Fibroblast of mammary gland (primary cell): ENCODE measurements at regions not wholly inside any gene's neighbourhood (a gene's known extent, or its start where the extent isn't known, plus 50 kb on each side); places are given as distances from the start of the nearest gene placed in this dataset.
"Not testable (repeated sequence)": the region's sequence is repeated elsewhere in the genome, so short reads cannot be mapped to it uniquely, and the experiment has no call there.

Source experiments
- DNase-seq: peaks from one replicate; pipeline ENCODE4 v3.0.0-alpha.2; 2010; ENCODE audit warnings: low read depth
- H3K4me3 ChIP-seq: 2 replicates; pipeline ENCODE4 v1.5.1; 2011; ENCODE audit warnings: low read depth, mild to moderate bottlenecking, low read length, moderate library complexity; ENCODE audit not compliant: control insufficient read depth
- CTCF ChIP-seq: conservative IDR thresholded peaks from 2 replicates; pipeline ENCODE4 v1.5.1; 2011; ENCODE audit warnings: low read depth, low read length, inconsistent platforms; ENCODE audit not compliant: control insufficient read depth, insufficient read depth

GRCh38 chr6:13874191-13874549, 50.6 kb upstream of the RNF182 start:
- H3K4me3 ChIP-seq, result no peak overlapping the region
- DNase-seq, result no peak
- no peak for TF ChIP-seq CTCF

- TF ChIP-seq CTCF, result peak; percentile 46
- DNase-seq, result peak; percentile 11
- peak overlapping the region; percentile 34 for H3K4me3 ChIP-seq
These were observed 51.2 kb upstream of the RNF182 start for GRCh38 chr6:13873288-13874190.

- DNase-seq, result no peak
- no peak overlapping the region for H3K4me3 ChIP-seq
- no peak for TF ChIP-seq CTCF
These were observed 52.1 kb upstream of the RNF182 start for GRCh38 chr6:13872681-13873080.

- not testable (repeated sequence) for H3K4me3 ChIP-seq
These were observed 52.7 kb upstream of the RNF182 start for GRCh38 chr6:13872006-13872405.

GRCh38 chr6:13870214-13870830, 54.4 kb upstream of the RNF182 start:
- H3K4me3 ChIP-seq, result no peak overlapping the region
- DNase-seq, result no peak
- no peak for TF ChIP-seq CTCF

More at GRCh38 chr6:13872006-13872405, 52.7 kb upstream of the RNF182 start:
- not testable (repeated sequence) for DNase-seq

GRCh38 chr6:13868236-13868635, 53.9 kb upstream of the MCUR1 start:
- no peak for DNase-seq
- TF ChIP-seq CTCF, result no peak
- H3K4me3 ChIP-seq, result no peak overlapping the region

GRCh38 chr6:13866301-13866700, 51.9 kb upstream of the MCUR1 start:
- no peak for TF ChIP-seq CTCF

More at GRCh38 chr6:13866301-13866700, 51.9 kb upstream of the MCUR1 start:
- H3K4me3 ChIP-seq, result no peak overlapping the region
- no peak for DNase-seq
